Endothelial cell of umbilical vein (primary cell): ENCODE measurements at regions not wholly inside any gene's neighbourhood (a gene's known extent, or its start where the extent isn't known, plus 50 kb on each side); places are given as distances from the start of the nearest gene placed in this dataset.

Experiments used
- BruUV-seq: library from RNA; stranded (reverse); fragments of 400-500 nt; replicated peaks from 2 replicates; lab custom pipeline; 2021; lab: Mats Ljungman, UMichigan
- CTCF ChIA-PET: fragments of 300-600, 350-600 bp; sonication (Branson Sonifier 250); formaldehyde crosslinking; loops from one replicate; lab custom pipeline; 2021; ENCODE audit warnings: antibody characterized with exemption, inconsistent platforms; lab: Charles Lee
- POLR2A ChIA-PET: fragments of 300-600, 350-600 bp; sonication (Branson Sonifier 250); formaldehyde crosslinking; loops from one replicate; lab custom pipeline; 2021; ENCODE audit warnings: antibody characterized with exemption, inconsistent platforms; lab: Charles Lee
- DNase-seq: peaks from one replicate; pipeline ENCODE4 v3.0.0-alpha.2; 2011; ENCODE audit warnings: low read depth, low spot score
- FAIRE-seq: peaks from 2 replicates; lab custom pipeline; 2011; peaks lifted over from hg19 to GRCh38; lab: Jason Lieb, UNC
- H2AFZ ChIP-seq: 2 replicates; pipeline ENCODE4 v1.6.0; 2012; ENCODE audit warnings: low read depth, low read length, control low read depth, inconsistent platforms
- H3K27ac ChIP-seq: 2 replicates; pipeline ENCODE4 v1.5.1; 2011; ENCODE audit warnings: low read depth, mild to moderate bottlenecking, control low read depth, low read length, moderate library complexity; ENCODE audit not compliant: insufficient read depth
- H3K27me3 ChIP-seq, 2 experiments: 2 replicates each; pipeline versions ENCODE4 v1.6.0 to v1.6.1; 2011; ENCODE audit warnings: low read length in 2 of 2, mixed read lengths in 1 of 2; ENCODE audit not compliant: control insufficient read depth in 2 of 2, insufficient read depth in 2 of 2
- H3K36me3 ChIP-seq, 2 experiments: 2 replicates in 1 of 2; 3 replicates in 1 of 2; pipeline ENCODE4 v1.5.1; 2011; ENCODE audit warnings: low read length in 2 of 2, mild to moderate bottlenecking in 1 of 2, moderate library complexity in 1 of 2; ENCODE audit not compliant: control insufficient read depth in 2 of 2, insufficient read depth in 2 of 2; ENCODE audit errors: extremely low read depth in 1 of 2
- H3K4me1 ChIP-seq: 3 replicates; pipeline ENCODE4 v1.5.1; 2011; ENCODE audit warnings: mild to moderate bottlenecking, low read length; ENCODE audit not compliant: control insufficient read depth, insufficient read depth; ENCODE audit errors: extremely low read depth
- H3K4me2 ChIP-seq: 2 replicates; pipeline ENCODE4 v1.6.1; 2011; ENCODE audit warnings: low read length, control low read depth, mixed read lengths; ENCODE audit not compliant: insufficient read depth
- H3K4me3 ChIP-seq, 3 experiments: fragments of 200-600 bp in 1 of 3; sonication (generic), shearing (Covaris generic) in 1 of 3; replicated peaks in 1 of 3; 2 replicates each; pipeline ENCODE4 v1.5.1; 2011 to 2016; ENCODE audit warnings: control low read depth in 3 of 3, low read length in 3 of 3, mild to moderate bottlenecking in 2 of 3, inconsistent platforms in 1 of 3, low read depth in 1 of 3, moderate library complexity in 1 of 3; ENCODE audit not compliant: insufficient read depth in 1 of 3
- H3K79me2 ChIP-seq: 2 replicates; pipeline ENCODE4 v1.6.0; 2012; ENCODE audit warnings: low read length, inconsistent platforms; ENCODE audit not compliant: control insufficient read depth, insufficient read depth
- H3K9ac ChIP-seq: replicated peaks from 2 replicates; pipeline ENCODE3; 2011; ENCODE audit warnings: low read length, control low read depth; ENCODE audit not compliant: insufficient read depth; ENCODE audit errors: extremely low read depth
- H3K9me1 ChIP-seq: replicated peaks from 3 replicates; pipeline ENCODE4 v1.6.0; 2011; ENCODE audit warnings: mild to moderate bottlenecking, low read length; ENCODE audit not compliant: control insufficient read depth, insufficient read depth; ENCODE audit errors: extremely low read depth
- H3K9me3 ChIP-seq: replicated peaks from 2 replicates; pipeline ENCODE4 v1.5.1; 2012; ENCODE audit warnings: low read length, inconsistent platforms; ENCODE audit not compliant: control insufficient read depth, insufficient read depth
- H4K20me1 ChIP-seq: replicated peaks from 2 replicates; pipeline ENCODE3; 2011; ENCODE audit warnings: mild to moderate bottlenecking, low read length; ENCODE audit not compliant: control insufficient read depth, insufficient read depth; ENCODE audit errors: extremely low read depth
- EZH2 ChIP-seq: IDR thresholded peaks from 2 replicates; pipeline ENCODE4 v1.6.1; 2012; ENCODE audit warnings: borderline replicate concordance, low read depth, mild to moderate bottlenecking, moderate library complexity, low read length, inconsistent platforms; ENCODE audit not compliant: severe bottlenecking
- FOS ChIP-seq: IDR thresholded peaks from 2 replicates; pipeline ENCODE4 v1.6.1; 2011; ENCODE audit warnings: mild to moderate bottlenecking, low read length, moderate library complexity, borderline replicate concordance; ENCODE audit not compliant: insufficient read depth
- GATA2 ChIP-seq: IDR thresholded peaks from 2 replicates; pipeline ENCODE4 v1.7.0; 2011; ENCODE audit warnings: low read depth, mild to moderate bottlenecking, moderate library complexity, mixed read lengths, low read length; ENCODE audit not compliant: insufficient read length, insufficient read depth
- JUN ChIP-seq: IDR thresholded peaks from 2 replicates; pipeline ENCODE4 v1.6.1; 2011; ENCODE audit warnings: borderline replicate concordance, low read depth; ENCODE audit not compliant: insufficient read length, insufficient read depth
- MYC ChIP-seq: IDR thresholded peaks from one replicate; pipeline ENCODE4 v1.6.1; 2011; ENCODE audit warnings: mild to moderate bottlenecking, low read depth, low read length
- POLR2A ChIP-seq: IDR thresholded peaks from 2 replicates; pipeline ENCODE4 v1.6.1; 2012; ENCODE audit warnings: low read depth, mild to moderate bottlenecking, control low read depth, low read length
- POLR2AphosphoS5 ChIP-seq: IDR thresholded peaks from 2 replicates; pipeline ENCODE4 v1.6.1; 2012; ENCODE audit warnings: low read depth, mild to moderate bottlenecking, control low read depth, low read length, moderate library complexity; ENCODE audit not compliant: insufficient read depth
- dilution Hi-C: fragments of 300-500 bp; cut with MboI; formaldehyde crosslinking; loops from one replicate; pipeline ENCODE4 v1.15.0; 2019; ENCODE audit warnings: low sequenced_read_pairs; ENCODE audit not compliant: extremely low pct_ligation_motif_present
- intact Hi-C: fragments of 100-400 bp; cut with micrococcal nuclease; formaldehyde crosslinking; loops from one replicate; pipeline ENCODE4 v1.10.0; 2022
- TF ChIP-seq, protein P1 (sequence below): IDR thresholded peaks from 2 replicates; pipeline ENCODE4 v1.6.1; 2011; ENCODE audit not compliant: insufficient read depth, insufficient read length
- TF ChIP-seq, protein P2 (sequence below), 2 donors: IDR thresholded peaks; 1 replicate in 1 of 2; 2 replicates in 1 of 2; pipeline ENCODE4 v1.5.1; 2011; ENCODE audit warnings: low read length in 2 of 2, mild to moderate bottlenecking in 2 of 2, moderate library complexity in 2 of 2, control low read depth in 1 of 2, inconsistent platforms in 1 of 2, low read depth in 1 of 2; ENCODE audit not compliant: insufficient read depth in 1 of 2; ENCODE audit errors: extremely low read depth in 1 of 2

DNA sequence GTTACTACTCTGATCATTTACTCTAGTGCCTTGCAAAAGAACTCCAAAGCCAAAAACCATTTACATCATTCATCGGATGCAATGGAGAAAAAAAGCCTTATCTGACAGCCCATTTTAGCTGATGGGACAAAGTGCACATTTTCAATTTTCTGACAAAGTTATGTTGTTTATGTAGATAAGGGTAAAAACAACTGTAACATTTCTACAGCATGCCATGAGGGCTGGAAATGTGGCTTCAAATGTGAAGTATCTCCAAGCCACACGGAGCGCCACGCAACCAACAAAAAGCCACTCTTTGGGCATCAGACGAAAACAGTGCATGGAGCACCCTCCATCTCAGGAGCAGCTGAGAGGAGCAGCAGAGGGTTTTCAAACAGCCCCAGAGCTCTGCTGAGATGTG is 364.6 kb upstream of the ZNF507 start:
- dilution Hi-C loops = no loop called here
- H3K27me3 ChIP-seq = no peaks in the 10 kb centered on the region
- intact Hi-C loops = no loop called here

More for the DNA sequence above, 364.6 kb upstream of the ZNF507 start:
- no peaks in the 10 kb centered on the region for H3K4me1 ChIP-seq
- no peak for DNase-seq
- ChIA-PET POLR2A (no interaction called here), CTCF (no interaction called here)
- no peak overlapping the region for H3K9ac ChIP-seq
- H3K36me3 ChIP-seq = no peaks in the 10 kb centered on the region
- FAIRE-seq = no peak
- no peak overlapping the region for H2AFZ ChIP-seq
- BruUV-seq = no TSS peak
- no peak for TF ChIP-seq POLR2AphosphoS5
- TF ChIP-seq, protein P1, sequence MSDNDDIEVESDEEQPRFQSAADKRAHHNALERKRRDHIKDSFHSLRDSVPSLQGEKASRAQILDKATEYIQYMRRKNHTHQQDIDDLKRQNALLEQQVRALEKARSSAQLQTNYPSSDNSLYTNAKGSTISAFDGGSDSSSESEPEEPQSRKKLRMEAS = no peak
- no peak for TF ChIP-seq EZH2
- no peak for TF ChIP-seq JUN
- no peak for TF ChIP-seq MYC
- no peak for TF ChIP-seq GATA2
- TF ChIP-seq POLR2A = no peak
- TF ChIP-seq FOS = no peak
- TF ChIP-seq, protein P2, sequence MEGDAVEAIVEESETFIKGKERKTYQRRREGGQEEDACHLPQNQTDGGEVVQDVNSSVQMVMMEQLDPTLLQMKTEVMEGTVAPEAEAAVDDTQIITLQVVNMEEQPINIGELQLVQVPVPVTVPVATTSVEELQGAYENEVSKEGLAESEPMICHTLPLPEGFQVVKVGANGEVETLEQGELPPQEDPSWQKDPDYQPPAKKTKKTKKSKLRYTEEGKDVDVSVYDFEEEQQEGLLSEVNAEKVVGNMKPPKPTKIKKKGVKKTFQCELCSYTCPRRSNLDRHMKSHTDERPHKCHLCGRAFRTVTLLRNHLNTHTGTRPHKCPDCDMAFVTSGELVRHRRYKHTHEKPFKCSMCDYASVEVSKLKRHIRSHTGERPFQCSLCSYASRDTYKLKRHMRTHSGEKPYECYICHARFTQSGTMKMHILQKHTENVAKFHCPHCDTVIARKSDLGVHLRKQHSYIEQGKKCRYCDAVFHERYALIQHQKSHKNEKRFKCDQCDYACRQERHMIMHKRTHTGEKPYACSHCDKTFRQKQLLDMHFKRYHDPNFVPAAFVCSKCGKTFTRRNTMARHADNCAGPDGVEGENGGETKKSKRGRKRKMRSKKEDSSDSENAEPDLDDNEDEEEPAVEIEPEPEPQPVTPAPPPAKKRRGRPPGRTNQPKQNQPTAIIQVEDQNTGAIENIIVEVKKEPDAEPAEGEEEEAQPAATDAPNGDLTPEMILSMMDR (IDR thresholded peaks at IDR 0.05; ENCODE audit: extremely low read depth in 1 of 2, insufficient read depth in 1 of 2, low read depth in 1 of 2, low read length in 2 of 2) = no peak
- no peaks in the 10 kb centered on the region for H3K9me1 ChIP-seq
- H3K79me2 ChIP-seq = no peaks in the 10 kb centered on the region
- H3K4me3 ChIP-seq = no peak overlapping the region
- no peak overlapping the region for H3K4me2 ChIP-seq
- no peaks in the 10 kb centered on the region for H4K20me1 ChIP-seq
- no peak overlapping the region for H3K27ac ChIP-seq
- H3K9me3 ChIP-seq = peaks cover 9% of the 10 kb centered on the region
